Coronary artery (tissue), 2 donors: ENCODE measurements at regions not wholly inside any gene's neighbourhood (a gene's known extent, or its start where the extent isn't known, plus 50 kb on each side); places are given as distances from the start of the nearest gene placed in this dataset.

Experiments used
- DNase-seq: peaks from one replicate; pipeline ENCODE4 v3.0.0-alpha.2; 2017; ENCODE audit warnings: low spot score
- H3K27ac ChIP-seq, 2 donors: fragments of 200-600 bp; sonication (generic); one replicate each; pipeline ENCODE4 v1.5.1; 2016 to 2019
- H3K4me3 ChIP-seq: fragments of 200-600 bp; sonication (generic); 2 replicates; pipeline ENCODE4 v1.5.1; 2016; ENCODE audit warnings: mild to moderate bottlenecking, moderate library complexity
- TF ChIP-seq, protein P1 (sequence below): fragments of 200-600 bp; sonication (generic); IDR thresholded peaks from one replicate; pipeline ENCODE4 v1.5.1; 2019; ENCODE audit warnings: antibody characterized with exemption

DNA sequence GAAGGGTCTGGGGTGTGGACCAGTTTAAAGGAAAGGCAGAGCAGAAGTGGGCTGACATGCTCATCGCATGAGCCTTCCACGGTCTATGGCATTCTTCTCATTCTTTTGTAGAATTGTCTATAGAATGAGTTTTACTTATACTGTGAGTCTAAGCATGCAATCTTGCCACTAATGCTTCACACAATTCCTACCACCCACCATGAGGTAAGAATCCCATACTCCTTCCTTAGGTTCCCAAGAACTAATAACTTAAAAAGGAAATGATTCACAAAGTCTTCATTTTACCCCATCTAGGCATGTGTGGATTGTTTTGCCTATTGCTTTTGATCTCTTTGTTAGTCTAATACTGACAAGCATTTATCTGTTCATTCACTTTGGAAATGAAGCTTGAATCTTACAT is 195.2 kb downstream of the LY86 start:
- Histone ChIP-seq H3K27ac (no peak overlapping the region), H3K4me3 (no peak overlapping the region)
- TF ChIP-seq, protein P1, sequence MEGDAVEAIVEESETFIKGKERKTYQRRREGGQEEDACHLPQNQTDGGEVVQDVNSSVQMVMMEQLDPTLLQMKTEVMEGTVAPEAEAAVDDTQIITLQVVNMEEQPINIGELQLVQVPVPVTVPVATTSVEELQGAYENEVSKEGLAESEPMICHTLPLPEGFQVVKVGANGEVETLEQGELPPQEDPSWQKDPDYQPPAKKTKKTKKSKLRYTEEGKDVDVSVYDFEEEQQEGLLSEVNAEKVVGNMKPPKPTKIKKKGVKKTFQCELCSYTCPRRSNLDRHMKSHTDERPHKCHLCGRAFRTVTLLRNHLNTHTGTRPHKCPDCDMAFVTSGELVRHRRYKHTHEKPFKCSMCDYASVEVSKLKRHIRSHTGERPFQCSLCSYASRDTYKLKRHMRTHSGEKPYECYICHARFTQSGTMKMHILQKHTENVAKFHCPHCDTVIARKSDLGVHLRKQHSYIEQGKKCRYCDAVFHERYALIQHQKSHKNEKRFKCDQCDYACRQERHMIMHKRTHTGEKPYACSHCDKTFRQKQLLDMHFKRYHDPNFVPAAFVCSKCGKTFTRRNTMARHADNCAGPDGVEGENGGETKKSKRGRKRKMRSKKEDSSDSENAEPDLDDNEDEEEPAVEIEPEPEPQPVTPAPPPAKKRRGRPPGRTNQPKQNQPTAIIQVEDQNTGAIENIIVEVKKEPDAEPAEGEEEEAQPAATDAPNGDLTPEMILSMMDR: no peak
- no peak for DNase-seq

DNA sequence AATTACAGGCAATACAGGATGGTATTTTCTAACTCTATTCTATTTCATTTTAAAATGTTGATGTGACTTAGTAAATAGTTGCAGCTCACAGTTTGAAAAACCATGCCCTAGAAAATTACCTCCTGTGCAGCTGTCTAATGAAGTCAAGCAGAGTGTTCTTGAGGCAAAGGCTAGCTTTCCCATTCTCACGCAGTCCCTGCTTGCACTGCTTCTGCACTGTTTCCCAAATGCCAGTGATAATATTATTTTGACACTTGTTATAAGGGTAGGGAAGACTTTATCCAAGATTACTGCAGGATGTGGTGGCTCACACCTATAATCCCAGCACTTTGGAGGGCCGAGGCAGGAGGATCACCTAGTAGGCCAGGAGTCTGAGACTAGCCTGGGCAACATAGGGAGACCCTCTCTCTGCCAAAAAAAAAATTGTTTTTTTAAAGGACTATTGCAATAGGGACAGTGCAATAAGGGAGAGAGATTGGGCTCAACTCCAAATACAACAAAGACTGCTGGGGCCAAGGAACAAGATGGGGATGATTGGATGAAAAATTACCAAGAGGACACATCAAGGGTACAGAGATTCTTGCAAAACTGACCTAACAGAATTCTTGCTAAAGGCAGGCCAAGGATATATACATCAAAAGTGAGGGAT is 196.1 kb downstream of the LY86 start:
- Histone ChIP-seq H3K27ac (no peak overlapping the region), H3K4me3 (no peak overlapping the region)
- DNase-seq: no peak
- TF ChIP-seq, protein P1: no peak

DNA sequence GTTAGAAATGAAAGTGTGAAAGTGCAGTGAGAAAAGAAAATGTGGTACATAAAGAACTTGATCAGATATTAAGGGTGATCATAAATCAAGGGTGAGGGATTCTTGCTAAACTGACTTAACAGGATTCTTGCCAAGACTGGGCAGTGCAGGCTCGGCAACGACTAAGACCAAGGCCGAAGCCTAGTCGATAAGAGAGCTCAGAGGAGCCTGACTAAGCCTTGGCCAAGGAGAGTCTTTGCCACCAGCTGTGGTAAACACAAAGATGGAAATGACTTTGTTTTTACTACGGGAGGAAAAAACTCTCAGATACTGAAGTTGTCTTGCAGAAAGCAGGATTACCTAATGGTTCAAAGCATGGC is 196.6 kb downstream of the LY86 start:
- DNase-seq: no peak
- Histone ChIP-seq H3K4me3 (no peak overlapping the region), H3K27ac (no peak overlapping the region)
- TF ChIP-seq, protein P1: no peak

DNA sequence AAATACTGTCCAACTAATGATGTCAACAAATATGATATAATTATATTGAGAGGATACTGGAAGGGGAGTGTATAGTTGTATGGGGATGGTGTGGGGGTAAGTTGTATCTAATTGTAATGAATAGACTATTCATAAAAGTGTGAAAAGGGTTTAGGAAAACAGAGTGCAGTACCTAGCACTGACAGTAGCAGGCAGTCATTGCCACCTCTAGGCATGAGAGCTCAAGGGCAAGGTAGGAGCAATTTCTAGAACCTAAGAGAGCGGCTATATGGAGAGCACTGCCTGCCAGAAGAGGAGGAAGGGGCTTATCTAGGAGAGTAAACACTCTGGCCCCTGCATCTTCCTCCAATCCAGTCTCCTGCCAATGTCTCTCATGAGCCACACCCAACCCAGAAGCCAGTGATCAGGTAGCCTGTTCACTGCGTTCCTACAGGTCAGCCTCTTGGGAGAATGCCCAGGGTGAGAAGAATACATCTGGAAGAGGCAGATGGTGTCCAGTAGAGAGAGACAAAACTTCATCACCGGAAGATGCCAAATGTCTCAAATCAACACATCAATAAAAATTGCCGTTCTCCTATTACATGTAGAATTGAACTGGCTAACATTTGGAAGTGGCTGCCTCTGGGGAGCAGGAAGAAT is 200.0 kb downstream of the LY86 start:
- no peak for DNase-seq
- TF ChIP-seq, protein P1: no peak

DNA sequence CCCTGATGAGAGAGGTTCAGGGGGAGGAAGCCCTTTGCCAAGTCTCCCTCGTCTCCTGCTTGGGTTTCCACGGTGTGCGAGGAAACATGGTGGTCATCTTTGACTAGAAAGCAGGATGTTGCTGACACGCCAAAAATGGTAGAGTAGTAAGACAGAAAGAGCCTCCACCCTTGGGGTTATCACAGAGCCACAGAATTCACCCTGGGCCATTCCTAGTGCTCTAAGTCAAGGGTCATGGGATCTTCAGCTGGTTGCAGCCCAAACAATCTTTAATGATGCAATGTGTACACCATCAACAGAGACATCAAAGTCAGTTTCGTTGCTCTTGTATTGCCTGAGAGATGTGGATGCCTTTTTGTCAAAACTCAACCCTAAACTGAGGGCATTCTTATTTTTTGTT is 201.9 kb downstream of the LY86 start:
- H3K4me3 ChIP-seq: no peak overlapping the region
- no peak for DNase-seq
- no peak overlapping the region for H3K27ac ChIP-seq
- TF ChIP-seq, protein P1: no peak

More for the DNA sequence above, 200.0 kb downstream of the LY86 start:
- H3K4me3 ChIP-seq: no peak overlapping the region
- H3K27ac ChIP-seq: no peak overlapping the region

DNA sequence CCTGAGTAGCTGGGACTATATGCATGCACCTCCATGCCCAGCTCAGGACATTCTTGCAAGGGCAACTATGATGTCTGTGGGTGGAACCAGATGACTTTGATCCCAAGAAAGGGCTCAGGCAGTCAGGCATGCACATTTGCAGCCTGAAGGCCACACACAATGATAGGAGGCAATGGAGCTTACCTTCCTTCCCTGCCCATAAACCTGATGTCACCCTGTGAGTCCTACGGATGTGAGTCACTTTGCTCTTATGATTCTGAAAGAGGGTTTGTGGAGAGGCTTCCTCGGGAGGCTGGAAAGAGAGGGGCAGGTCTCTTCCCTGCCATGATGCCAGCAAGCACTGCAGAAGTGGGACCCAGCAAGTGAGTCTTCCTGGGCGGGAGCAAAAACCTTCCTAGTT is 202.4 kb downstream of the LY86 start:
- TF ChIP-seq, protein P1: no peak
- DNase-seq: no peak
- H3K27ac ChIP-seq: no peak overlapping the region

More for the DNA sequence above, 202.4 kb downstream of the LY86 start:
- no peak overlapping the region for H3K4me3 ChIP-seq
